ENCODE measurements at regions not wholly inside any gene's neighbourhood (a gene's known extent, or its start where the extent isn't known, plus 50 kb on each side); places are given as distances from the start of the nearest gene placed in this dataset.
"Not testable (repeated sequence)": the region's sequence is repeated elsewhere in the genome, so short reads cannot be mapped to it uniquely, and the experiment has no call there.

- Histone ChIP-seq H3K36me3 (ENCODE audit: insufficient read depth, low read length) (no peaks in the 10 kb centered on the region), H3K27me3 (ENCODE audit: insufficient read depth, low read length) (no peaks in the 10 kb centered on the region), H3K9me3 (ENCODE audit: low read length) (no peaks in the 10 kb centered on the region), H3K4me1 (ENCODE audit: insufficient read depth, low read length) (no peaks in the 10 kb centered on the region), H3K4me3 (ENCODE audit: low read length) (no peak overlapping the region), H2AFZ (ENCODE audit: low read depth, low read length) (no peak overlapping the region)
Observed at GRCh38 chr10:8314486-8314885, 260.0 kb downstream of the GATA3 start.

GRCh38 chr10:8315619-8316021 is 261.1 kb downstream of the GATA3 start:
- Histone ChIP-seq H3K36me3 (ENCODE audit: insufficient read depth, low read length) (no peaks in the 10 kb centered on the region), H3K4me1 (ENCODE audit: insufficient read depth, low read length) (no peaks in the 10 kb centered on the region), H2AFZ (ENCODE audit: low read depth, low read length) (no peak overlapping the region), H3K9me3 (ENCODE audit: low read length) (no peaks in the 10 kb centered on the region), H3K27me3 (ENCODE audit: insufficient read depth, low read length) (no peaks in the 10 kb centered on the region), H3K4me3 (ENCODE audit: low read length) (no peak overlapping the region)

- H3K36me3 ChIP-seq (ENCODE audit: insufficient read depth, low read length), result no peaks in the 10 kb centered on the region
- no peak overlapping the region for H2AFZ ChIP-seq (ENCODE audit: low read depth, low read length)
- H3K27me3 ChIP-seq (ENCODE audit: insufficient read depth, low read length), result no peaks in the 10 kb centered on the region
- H3K9me3 ChIP-seq (ENCODE audit: low read length), result no peaks in the 10 kb centered on the region
- no peak overlapping the region for H3K4me3 ChIP-seq (ENCODE audit: low read length)
- no peaks in the 10 kb centered on the region for H3K4me1 ChIP-seq (ENCODE audit: insufficient read depth, low read length)
Observed at GRCh38 chr10:8316284-8316683, 261.8 kb downstream of the GATA3 start.

GRCh38 chr10:8318429-8318828 is 263.9 kb downstream of the GATA3 start:
- H2AFZ ChIP-seq (ENCODE audit: low read depth, low read length); H3K4me1 ChIP-seq (ENCODE audit: insufficient read depth, low read length); H3K9me3 ChIP-seq (ENCODE audit: low read length); H3K4me3 ChIP-seq (ENCODE audit: low read length); H3K36me3 ChIP-seq (ENCODE audit: insufficient read depth, low read length); H3K27me3 ChIP-seq (ENCODE audit: insufficient read depth, low read length): not testable (repeated sequence)

- H3K4me1 ChIP-seq (ENCODE audit: insufficient read depth, low read length), result peaks cover 3% of the 10 kb centered on the region
- H3K9me3 ChIP-seq (ENCODE audit: low read length), result no peaks in the 10 kb centered on the region
- H3K27me3 ChIP-seq (ENCODE audit: insufficient read depth, low read length), result no peaks in the 10 kb centered on the region
- no peaks in the 10 kb centered on the region for H3K36me3 ChIP-seq (ENCODE audit: insufficient read depth, low read length)
- no peak overlapping the region for H2AFZ ChIP-seq (ENCODE audit: low read depth, low read length)
- no peak overlapping the region for H3K4me3 ChIP-seq (ENCODE audit: low read length)
Observed at GRCh38 chr10:8318956-8319355, 264.5 kb downstream of the GATA3 start.

GRCh38 chr10:8319704-8320103 is 265.2 kb downstream of the GATA3 start:
- H3K36me3 ChIP-seq (ENCODE audit: insufficient read depth, low read length), result no peaks in the 10 kb centered on the region
- H3K9me3 ChIP-seq (ENCODE audit: low read length), result no peaks in the 10 kb centered on the region

GRCh38 chr10:8321990-8322389 is 267.5 kb downstream of the GATA3 start:
- Histone ChIP-seq H2AFZ (ENCODE audit: low read depth, low read length) (no peak overlapping the region), H3K4me3 (ENCODE audit: low read length) (no peak overlapping the region), H3K9me3 (ENCODE audit: low read length) (no peaks in the 10 kb centered on the region), H3K4me1 (ENCODE audit: insufficient read depth, low read length) (peaks cover 3% of the 10 kb centered on the region), H3K36me3 (ENCODE audit: insufficient read depth, low read length) (no peaks in the 10 kb centered on the region), H3K27me3 (ENCODE audit: insufficient read depth, low read length) (no peaks in the 10 kb centered on the region)

More at GRCh38 chr10:8319704-8320103, 265.2 kb downstream of the GATA3 start:
- Histone ChIP-seq H2AFZ (ENCODE audit: low read depth, low read length) (no peak overlapping the region), H3K27me3 (ENCODE audit: insufficient read depth, low read length) (no peaks in the 10 kb centered on the region), H3K4me3 (ENCODE audit: low read length) (no peak overlapping the region), H3K4me1 (ENCODE audit: insufficient read depth, low read length) (peaks cover 3% of the 10 kb centered on the region)

- Histone ChIP-seq H3K9me3 (ENCODE audit: low read length) (no peaks in the 10 kb centered on the region), H2AFZ (ENCODE audit: low read depth, low read length) (no peak overlapping the region), H3K27me3 (ENCODE audit: insufficient read depth, low read length) (no peaks in the 10 kb centered on the region), H3K4me1 (ENCODE audit: insufficient read depth, low read length) (peaks cover 3% of the 10 kb centered on the region), H3K4me3 (ENCODE audit: low read length) (no peak overlapping the region), H3K36me3 (ENCODE audit: insufficient read depth, low read length) (no peaks in the 10 kb centered on the region)
Observed at GRCh38 chr10:8323428-8324054, 269.1 kb downstream of the GATA3 start.

GRCh38 chr10:8325024-8325980 is 270.8 kb downstream of the GATA3 start:
- Histone ChIP-seq H3K9me3 (ENCODE audit: low read length) (no peaks in the 10 kb centered on the region), H3K27me3 (ENCODE audit: insufficient read depth, low read length) (peaks cover 3% of the 10 kb centered on the region), H3K36me3 (ENCODE audit: insufficient read depth, low read length) (no peaks in the 10 kb centered on the region), H3K4me1 (ENCODE audit: insufficient read depth, low read length) (peaks cover 3% of the 10 kb centered on the region), H2AFZ (ENCODE audit: low read depth, low read length) (no peak overlapping the region), H3K4me3 (ENCODE audit: low read length) (no peak overlapping the region)

- Histone ChIP-seq H3K36me3 (ENCODE audit: insufficient read depth, low read length) (no peaks in the 10 kb centered on the region), H3K4me3 (ENCODE audit: low read length) (no peak overlapping the region), H3K27me3 (ENCODE audit: insufficient read depth, low read length) (peaks cover 11% of the 10 kb centered on the region), H3K4me1 (ENCODE audit: insufficient read depth, low read length) (peaks cover 3% of the 10 kb centered on the region), H2AFZ (ENCODE audit: low read depth, low read length) (no peak overlapping the region), H3K9me3 (ENCODE audit: low read length) (no peaks in the 10 kb centered on the region)
Observed at GRCh38 chr10:8326396-8327139, 272.1 kb downstream of the GATA3 start.

GRCh38 chr10:8327140-8327423 is 272.6 kb downstream of the GATA3 start:
- H3K4me3 ChIP-seq (ENCODE audit: low read length), result no peak overlapping the region
- H3K4me1 ChIP-seq (ENCODE audit: insufficient read depth, low read length), result peaks cover 3% of the 10 kb centered on the region
- peaks cover 16% of the 10 kb centered on the region for H3K27me3 ChIP-seq (ENCODE audit: insufficient read depth, low read length)
- H3K36me3 ChIP-seq (ENCODE audit: insufficient read depth, low read length), result no peaks in the 10 kb centered on the region
- no peaks in the 10 kb centered on the region for H3K9me3 ChIP-seq (ENCODE audit: low read length)
- H2AFZ ChIP-seq (ENCODE audit: low read depth, low read length), result no peak overlapping the region

GRCh38 chr10:8331387-8331786 is 276.9 kb downstream of the GATA3 start:
- no peak overlapping the region for H3K4me3 ChIP-seq (ENCODE audit: low read length)
- no peaks in the 10 kb centered on the region for H3K36me3 ChIP-seq (ENCODE audit: insufficient read depth, low read length)
- no peaks in the 10 kb centered on the region for H3K9me3 ChIP-seq (ENCODE audit: low read length)
- H3K27me3 ChIP-seq (ENCODE audit: insufficient read depth, low read length), result peaks cover 24% of the 10 kb centered on the region
- no peak overlapping the region for H2AFZ ChIP-seq (ENCODE audit: low read depth, low read length)
- H3K4me1 ChIP-seq (ENCODE audit: insufficient read depth, low read length), result no peaks in the 10 kb centered on the region

Measured in neuron (in vitro differentiated cells).